Esophagus muscularis mucosa (tissue), 4 donors: ENCODE measurements at regions not wholly inside any gene's neighbourhood (a gene's known extent, or its start where the extent isn't known, plus 50 kb on each side); places are given as distances from the start of the nearest gene placed in this dataset.

Source experiments
- DNase-seq: peaks from one replicate; pipeline ENCODE4 v3.0.0-alpha.2; 2017; ENCODE audit errors: extremely low spot score
- H3K27ac ChIP-seq, 4 donors: fragments of 200-600 bp; sonication (generic); replicated peaks in 1 of 4; 1 replicate in 3 of 4; 2 replicates in 1 of 4; pipeline ENCODE4 v1.5.1; 2016 to 2019; ENCODE audit warnings: mild to moderate bottlenecking in 1 of 4
- H3K27me3 ChIP-seq, 4 donors: fragments of 200-600 bp; sonication (generic); one replicate each; pipeline versions ENCODE4 v1.5.1 to v1.6.0; 2016 to 2019
- H3K36me3 ChIP-seq, 4 donors: fragments of 200-600 bp; sonication (generic); one replicate each; pipeline ENCODE4 v1.5.1; 2016 to 2019
- H3K4me1 ChIP-seq, 4 donors: fragments of 200-600 bp; sonication (generic); one replicate each; pipeline ENCODE4 v1.5.1; 2016 to 2019
- H3K4me3 ChIP-seq, 4 donors: fragments of 200-600 bp; sonication (generic); 1 replicate in 2 of 4; 2 replicates in 2 of 4; pipeline ENCODE4 v1.5.1; 2016 to 2019; ENCODE audit warnings: mild to moderate bottlenecking in 4 of 4, moderate library complexity in 1 of 4
- H3K9me3 ChIP-seq, 4 donors: fragments of 200-600 bp; sonication (generic); 1 replicate in 3 of 4; 2 replicates in 1 of 4; pipeline ENCODE4 v1.5.1; 2016 to 2019
- EP300 ChIP-seq: sonication (generic); formaldehyde crosslinking; IDR thresholded peaks from one replicate; pipeline ENCODE4 v1.6.1; 2017; ENCODE audit warnings: antibody characterized with exemption
- POLR2A ChIP-seq: fragments of 450-650 bp; IDR thresholded peaks from one replicate; pipeline ENCODE4 v1.6.1; 2017; ENCODE audit warnings: antibody characterized with exemption, moderate library complexity, mild to moderate bottlenecking, low read depth
- POLR2AphosphoS5 ChIP-seq, 2 donors: sonication (generic); formaldehyde crosslinking; IDR thresholded peaks; one replicate each; pipeline ENCODE4 v1.6.1; 2017; ENCODE audit warnings: antibody characterized with exemption in 2 of 2
- WGBS: methylation state at CpG from one replicate; pipeline ENCODE4 v1.1.5; 2018; 5-methylcytosine and 5-hydroxymethylcytosine counted together
- intact Hi-C: fragments of 100-400 bp; cut with DNase I; formaldehyde crosslinking; loops from one replicate; pipeline ENCODE4 v1.15.1; 2023
- TF ChIP-seq, protein P1 (sequence below), 3 experiments: fragments of 200-600 bp in 2 of 3; fragments of 450-650 bp in 1 of 3; sonication (generic) in 2 of 3; IDR thresholded peaks; one replicate each; pipeline ENCODE4 v1.5.1; 2017 to 2019; ENCODE audit warnings: antibody characterized with exemption in 3 of 3, mild to moderate bottlenecking in 2 of 3, moderate library complexity in 1 of 3

DNA sequence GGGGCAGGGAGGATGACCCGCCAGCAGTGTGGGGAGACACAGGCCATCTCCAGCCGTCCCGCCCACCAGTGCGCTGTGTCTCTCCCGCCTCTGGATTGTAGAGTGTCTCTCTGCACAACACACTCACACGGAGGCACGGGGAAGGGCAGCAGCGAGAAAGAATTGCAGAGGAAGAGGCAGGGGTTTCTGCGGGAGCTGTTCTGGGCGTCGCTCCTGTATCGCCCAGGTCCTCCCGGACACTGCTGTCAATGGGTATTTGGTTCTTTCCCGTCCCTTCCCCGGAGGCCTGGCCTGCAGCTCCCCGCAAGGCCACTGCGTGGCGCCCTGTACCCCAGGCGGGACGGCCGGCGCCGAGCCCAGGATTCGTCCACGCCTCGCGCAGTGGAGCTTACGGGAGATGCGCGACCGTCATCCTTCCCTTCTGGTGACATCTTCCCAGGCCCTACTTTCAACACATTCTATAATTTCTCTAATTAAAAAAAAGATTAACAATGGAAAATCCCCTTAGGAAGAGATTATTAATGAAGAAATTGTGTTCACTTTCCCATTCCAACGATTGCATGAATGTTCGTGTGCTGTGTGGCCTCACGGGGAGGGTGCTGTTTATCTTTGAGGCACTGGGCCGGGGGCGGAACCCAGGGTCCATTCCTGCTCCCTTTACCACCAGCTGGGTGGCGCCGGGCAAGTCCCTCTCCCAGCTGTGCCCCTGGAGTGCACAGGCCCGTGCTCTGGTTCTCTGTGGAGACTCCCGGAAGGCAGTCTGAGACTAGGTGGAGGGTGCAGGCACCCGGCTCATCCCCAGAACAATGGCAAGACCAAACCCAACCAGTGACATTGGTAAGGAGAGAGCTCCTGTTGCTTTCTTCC lies 95.7 kb downstream of the CPZ start:
- Histone ChIP-seq H3K4me3 (no peak overlapping the region), H3K9me3 (no peaks in the 10 kb centered on the region), H3K27me3 (peaks cover 0 to 54% (median 13%) of the 10 kb centered on the region in 4 donors), H3K27ac (no peak overlapping the region), H3K36me3 (no peaks in the 10 kb centered on the region), H3K4me1 (peaks cover 0 to 4% (median 0%) of the 10 kb centered on the region in 4 donors)
- DNase-seq, result no peak
- no peak for TF ChIP-seq POLR2AphosphoS5 (IDR thresholded peaks at IDR 0.05)
- TF ChIP-seq, protein P1, sequence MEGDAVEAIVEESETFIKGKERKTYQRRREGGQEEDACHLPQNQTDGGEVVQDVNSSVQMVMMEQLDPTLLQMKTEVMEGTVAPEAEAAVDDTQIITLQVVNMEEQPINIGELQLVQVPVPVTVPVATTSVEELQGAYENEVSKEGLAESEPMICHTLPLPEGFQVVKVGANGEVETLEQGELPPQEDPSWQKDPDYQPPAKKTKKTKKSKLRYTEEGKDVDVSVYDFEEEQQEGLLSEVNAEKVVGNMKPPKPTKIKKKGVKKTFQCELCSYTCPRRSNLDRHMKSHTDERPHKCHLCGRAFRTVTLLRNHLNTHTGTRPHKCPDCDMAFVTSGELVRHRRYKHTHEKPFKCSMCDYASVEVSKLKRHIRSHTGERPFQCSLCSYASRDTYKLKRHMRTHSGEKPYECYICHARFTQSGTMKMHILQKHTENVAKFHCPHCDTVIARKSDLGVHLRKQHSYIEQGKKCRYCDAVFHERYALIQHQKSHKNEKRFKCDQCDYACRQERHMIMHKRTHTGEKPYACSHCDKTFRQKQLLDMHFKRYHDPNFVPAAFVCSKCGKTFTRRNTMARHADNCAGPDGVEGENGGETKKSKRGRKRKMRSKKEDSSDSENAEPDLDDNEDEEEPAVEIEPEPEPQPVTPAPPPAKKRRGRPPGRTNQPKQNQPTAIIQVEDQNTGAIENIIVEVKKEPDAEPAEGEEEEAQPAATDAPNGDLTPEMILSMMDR (IDR thresholded peaks at IDR 0.05), result peak in 2 of 3 experiments; percentile 15 to 44
- intact Hi-C loops, result no loop called here
- 10% methylated on average over 22 of the region's 41 CpGs for WGBS

DNA sequence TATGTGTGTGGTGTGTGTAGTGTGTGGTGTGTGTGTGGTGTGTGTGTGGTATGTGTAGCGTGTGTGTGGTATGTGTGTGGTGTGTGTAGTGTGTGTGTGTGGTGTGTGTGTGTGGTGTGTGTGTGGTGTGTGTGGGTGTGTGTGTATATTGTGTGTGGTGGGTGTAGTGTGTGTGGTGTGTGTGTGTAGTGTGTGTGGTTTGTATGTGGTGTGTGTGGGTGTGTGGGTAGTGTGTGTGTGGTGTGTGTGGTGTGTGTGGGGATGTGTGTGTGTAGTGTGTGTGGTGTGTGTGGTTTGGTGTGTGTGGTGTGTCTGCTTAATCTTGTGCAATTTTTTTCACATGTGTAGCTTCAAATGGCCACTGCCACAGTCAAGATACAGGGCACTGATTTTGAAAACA lies 94.5 kb downstream of the CPZ start:
- WGBS, result 90% methylated on average over 1 of the region's 1 CpG
- H3K27me3 ChIP-seq, result peaks cover 0 to 65% (median 13%) of the 10 kb centered on the region in 4 donors
- TF ChIP-seq POLR2A, result no peak
- no peak for TF ChIP-seq EP300
- no peak for TF ChIP-seq POLR2AphosphoS5 (IDR thresholded peaks at IDR 0.05)
- TF ChIP-seq, protein P1 (IDR thresholded peaks at IDR 0.05), result no peak
- no peaks in the 10 kb centered on the region for H3K36me3 ChIP-seq
- DNase-seq, result no peak
- no peaks in the 10 kb centered on the region for H3K9me3 ChIP-seq
- H3K27ac ChIP-seq, result no peak overlapping the region
- H3K4me1 ChIP-seq, result peaks cover 0 to 4% (median 0%) of the 10 kb centered on the region in 4 donors
- intact Hi-C loops, result no loop called here
- H3K4me3 ChIP-seq, result no peak overlapping the region

DNA sequence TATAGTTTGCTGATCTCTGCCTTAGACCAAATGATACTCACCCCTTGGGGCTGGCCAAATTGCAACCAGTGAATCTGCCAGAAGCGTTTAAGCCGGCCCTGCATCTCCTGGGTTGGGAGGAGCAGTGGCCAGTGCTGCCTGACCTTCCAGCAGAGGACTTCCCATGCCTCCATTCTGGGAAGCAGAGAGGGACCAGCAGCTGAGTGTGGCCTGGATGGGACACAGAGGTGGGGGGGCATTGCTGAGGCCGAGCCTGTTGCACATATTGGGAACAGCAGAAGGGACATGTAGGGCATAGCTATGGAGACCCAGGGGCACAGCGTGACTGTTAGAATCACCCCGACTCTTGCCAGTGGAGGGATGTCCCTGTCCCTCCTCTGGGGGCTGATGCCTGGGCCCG lies 93.3 kb downstream of the CPZ start:
- H3K27me3 ChIP-seq, result peaks cover 0 to 75% (median 13%) of the 10 kb centered on the region in 4 donors
- H3K9me3 ChIP-seq, result no peaks in the 10 kb centered on the region
- no peaks in the 10 kb centered on the region for H3K36me3 ChIP-seq
- TF ChIP-seq EP300 (no peak), POLR2AphosphoS5 (IDR thresholded peaks at IDR 0.05) (no peak), POLR2A (no peak)
- TF ChIP-seq, protein P1 (IDR thresholded peaks at IDR 0.05), result no peak
- intact Hi-C loops, result no loop called here
- WGBS, result 87% methylated on average over 6 of the region's 6 CpGs
- no peak overlapping the region for H3K4me3 ChIP-seq
- DNase-seq, result no peak
- H3K4me1 ChIP-seq, result peaks cover 0 to 4% (median 0%) of the 10 kb centered on the region in 4 donors
- H3K27ac ChIP-seq, result no peak overlapping the region

DNA sequence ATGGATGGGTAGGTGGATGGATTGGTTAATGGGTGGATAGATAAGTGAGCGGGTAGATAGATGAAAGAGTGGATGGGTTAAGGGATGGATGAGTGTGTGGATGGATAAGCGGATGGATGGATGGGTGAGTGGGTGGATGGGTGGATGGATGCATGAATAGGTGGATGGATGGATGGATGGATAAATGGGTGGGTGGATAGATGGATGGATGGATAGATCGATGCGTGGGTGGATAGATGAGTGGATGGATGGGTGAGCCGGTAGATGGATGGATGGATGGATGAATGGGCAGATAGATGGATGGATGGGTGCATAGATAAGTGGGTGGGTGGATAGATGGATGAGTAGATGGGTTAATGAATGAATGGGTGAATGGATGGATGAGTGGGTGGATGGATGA lies 90.9 kb downstream of the CPZ start:
- Histone ChIP-seq H3K27me3 (peaks cover 0 to 68% (median 7%) of the 10 kb centered on the region in 4 donors), H3K9me3 (no peaks in the 10 kb centered on the region), H3K27ac (no peak overlapping the region), H3K4me1 (peaks cover 0 to 3% (median 0%) of the 10 kb centered on the region in 4 donors), H3K36me3 (no peaks in the 10 kb centered on the region), H3K4me3 (no peak overlapping the region)
- no peak for TF ChIP-seq POLR2AphosphoS5 (IDR thresholded peaks at IDR 0.05)
- TF ChIP-seq, protein P1 (IDR thresholded peaks at IDR 0.05), result no peak
- TF ChIP-seq POLR2A, result no peak
- no peak for TF ChIP-seq EP300
- 94% methylated on average over 5 of the region's 5 CpGs for WGBS
- no peak for DNase-seq
- intact Hi-C loops, result no loop called here
